Stimulated activated CD4-positive, alpha-beta T cell treated with anti-CD3 and anti-CD28 coated beads, Interleukin-15, amount 100 ng/mL, for 24 hours (primary cell): ENCODE measurements at regions not wholly inside any gene's neighbourhood (a gene's known extent, or its start where the extent isn't known, plus 50 kb on each side); places are given as distances from the start of the nearest gene placed in this dataset.
"Not testable (repeated sequence)": the region's sequence is repeated elsewhere in the genome, so short reads cannot be mapped to it uniquely, and the experiment has no call there.

Source experiments
- DNase-seq: peaks from one replicate; pipeline ENCODE4 v3.0.0-alpha.2; 2020

DNA sequence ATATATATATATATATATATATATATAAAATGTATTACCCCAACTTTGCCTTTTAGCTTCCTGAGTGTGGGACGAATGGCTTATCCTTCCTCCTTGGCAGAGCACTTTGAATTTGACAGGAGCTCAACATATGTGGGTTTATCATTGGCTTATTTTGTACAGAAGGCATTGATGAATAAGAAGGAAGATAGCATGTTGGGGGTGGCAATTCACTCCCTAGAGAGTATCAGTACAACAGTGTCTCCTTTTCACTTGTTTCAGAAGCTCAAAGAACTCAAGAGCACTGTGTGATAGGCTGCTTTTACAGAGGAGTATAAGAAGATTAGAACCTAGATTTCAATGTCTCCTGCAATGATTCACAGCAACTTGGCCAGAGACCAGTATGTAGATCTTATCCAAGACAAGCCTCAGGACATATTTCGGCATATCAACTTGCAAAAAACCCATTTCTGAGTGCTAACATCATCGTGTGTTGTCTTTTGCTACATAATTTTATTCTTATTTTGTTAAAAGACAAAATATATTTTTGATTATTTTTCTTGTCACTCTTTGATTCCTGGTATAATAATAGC is 345.8 kb downstream of the SOCS6 start:
- DNase-seq: no peak

GRCh38 chr18:70627182-70627802 is 338.4 kb downstream of the SOCS6 start:
- no peak for DNase-seq

DNA sequence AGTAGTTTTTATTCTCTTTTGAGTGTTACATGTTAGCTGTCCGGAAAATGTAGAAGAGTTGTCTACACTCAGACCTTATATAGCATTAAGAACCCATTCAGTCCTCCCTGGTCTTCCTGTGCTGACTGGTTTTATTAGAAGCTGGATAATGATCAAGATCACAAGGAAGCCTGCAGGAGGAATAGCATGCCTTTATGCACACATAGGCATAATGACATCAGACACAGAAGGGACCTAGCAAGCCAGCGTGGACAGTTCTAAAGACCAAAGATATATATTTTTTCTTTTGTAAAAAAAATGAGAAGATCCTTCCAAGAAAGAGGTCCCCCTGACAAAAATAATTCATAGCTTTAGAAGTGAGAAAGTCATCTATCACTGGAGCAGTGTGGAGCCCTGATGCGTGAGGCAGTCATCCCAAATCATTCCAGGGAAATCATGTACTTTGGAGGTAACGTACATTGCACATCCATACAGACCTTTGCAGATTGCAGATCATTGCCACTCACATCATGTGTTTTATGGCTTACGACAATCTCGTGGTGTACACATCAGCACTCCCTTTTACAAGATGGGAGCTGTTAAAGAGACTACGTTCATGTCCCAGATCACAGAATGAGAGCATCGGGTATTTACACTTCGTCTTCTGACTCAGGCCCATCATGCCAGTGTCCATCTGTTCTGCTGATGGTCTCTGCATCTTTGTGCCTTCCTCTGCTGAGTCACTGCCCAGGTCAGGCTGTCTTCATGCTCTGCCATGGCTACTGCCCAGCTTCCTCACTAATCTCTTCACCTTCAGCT is 334.0 kb downstream of the SOCS6 start:
- no peak for DNase-seq

DNA sequence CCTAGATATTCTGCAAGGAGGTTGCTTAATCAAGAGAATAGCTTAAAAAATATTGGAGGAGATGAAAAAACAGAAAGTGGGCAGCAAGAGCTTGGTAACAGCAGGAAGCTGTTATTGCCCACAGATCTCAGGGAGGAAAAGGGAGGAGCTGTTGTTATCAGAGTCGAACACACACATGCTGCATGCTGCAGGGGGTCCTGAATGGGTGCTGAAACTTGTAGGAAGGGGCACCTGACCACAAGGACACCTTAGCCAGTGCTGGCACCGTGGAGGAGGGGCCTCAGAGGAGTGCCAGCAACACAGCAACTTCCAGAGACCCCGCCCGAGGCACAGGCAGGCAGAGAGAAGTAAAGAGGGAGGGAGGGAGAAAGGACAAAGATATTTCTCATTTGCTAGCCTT is 332.9 kb downstream of the SOCS6 start:
- no peak for DNase-seq

DNA sequence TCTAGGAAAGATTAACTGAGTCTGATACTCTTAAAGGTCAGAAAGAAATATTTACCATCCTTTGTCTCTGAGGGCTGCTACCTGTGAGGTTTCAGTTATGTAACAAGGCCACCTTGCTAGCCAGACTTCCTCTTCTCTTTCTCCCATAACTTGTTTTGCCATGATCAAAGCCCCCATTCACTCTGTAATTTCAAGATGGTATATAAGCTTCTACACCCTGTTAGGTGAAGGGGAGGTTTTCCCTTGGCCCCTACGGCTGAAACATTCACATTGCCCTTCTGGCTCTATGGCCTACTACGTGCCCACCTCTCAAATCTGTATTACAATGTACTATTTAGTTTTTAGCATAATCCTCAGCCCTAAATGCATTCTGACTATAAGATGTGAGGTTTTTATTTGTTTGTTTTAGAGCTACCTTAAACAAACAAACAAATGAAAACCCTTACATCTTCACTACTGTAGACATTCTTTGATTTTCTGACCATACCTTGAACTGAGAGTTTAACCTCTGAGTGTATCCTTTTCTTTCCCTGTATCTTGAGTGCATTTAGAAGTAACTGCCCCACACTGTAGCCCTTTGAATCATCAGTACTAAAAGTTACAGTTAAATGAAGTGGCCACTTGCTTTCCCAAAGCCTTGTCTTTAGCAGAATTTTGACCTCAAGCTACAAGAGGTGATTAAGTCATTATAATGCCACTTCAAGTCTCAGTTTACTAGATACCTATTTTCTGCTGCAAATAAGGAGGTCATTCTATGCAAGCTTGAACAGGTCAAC is 332.2 kb downstream of the SOCS6 start:
- no peak for DNase-seq

DNA sequence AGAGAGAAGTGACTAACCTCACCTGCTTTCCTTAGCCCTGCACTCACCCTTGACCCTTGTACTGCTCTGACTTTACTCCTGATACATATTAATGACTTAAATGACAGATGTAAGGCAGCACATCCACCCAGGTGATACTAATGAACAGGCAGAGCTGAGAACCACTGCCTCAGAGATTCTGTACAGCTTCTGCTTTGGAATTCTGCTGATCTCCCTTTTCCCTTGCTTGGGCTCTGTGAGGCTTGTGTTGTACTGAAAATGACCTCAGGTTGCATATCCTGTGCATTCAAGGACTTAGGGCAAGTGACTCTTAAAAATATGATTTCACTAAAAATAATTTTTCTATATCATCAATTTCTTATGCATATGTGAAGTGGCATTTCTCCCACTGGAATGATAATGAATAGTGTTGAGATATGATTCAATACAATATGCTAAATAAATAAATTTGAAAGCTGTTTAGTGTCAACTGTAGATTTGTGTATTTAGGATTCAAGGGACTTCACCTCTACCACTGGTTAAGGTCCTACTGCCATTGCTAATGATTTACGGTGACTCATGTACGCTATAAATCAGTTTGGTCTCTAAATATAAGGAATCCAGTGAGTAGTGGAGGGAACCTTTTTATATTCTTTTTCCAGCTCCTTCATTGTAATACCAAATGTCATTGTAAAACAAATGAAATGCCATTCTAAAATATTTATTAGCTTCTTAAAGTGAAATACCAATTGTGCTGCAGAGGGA is 328.3 kb downstream of the SOCS6 start:
- no peak for DNase-seq

DNA sequence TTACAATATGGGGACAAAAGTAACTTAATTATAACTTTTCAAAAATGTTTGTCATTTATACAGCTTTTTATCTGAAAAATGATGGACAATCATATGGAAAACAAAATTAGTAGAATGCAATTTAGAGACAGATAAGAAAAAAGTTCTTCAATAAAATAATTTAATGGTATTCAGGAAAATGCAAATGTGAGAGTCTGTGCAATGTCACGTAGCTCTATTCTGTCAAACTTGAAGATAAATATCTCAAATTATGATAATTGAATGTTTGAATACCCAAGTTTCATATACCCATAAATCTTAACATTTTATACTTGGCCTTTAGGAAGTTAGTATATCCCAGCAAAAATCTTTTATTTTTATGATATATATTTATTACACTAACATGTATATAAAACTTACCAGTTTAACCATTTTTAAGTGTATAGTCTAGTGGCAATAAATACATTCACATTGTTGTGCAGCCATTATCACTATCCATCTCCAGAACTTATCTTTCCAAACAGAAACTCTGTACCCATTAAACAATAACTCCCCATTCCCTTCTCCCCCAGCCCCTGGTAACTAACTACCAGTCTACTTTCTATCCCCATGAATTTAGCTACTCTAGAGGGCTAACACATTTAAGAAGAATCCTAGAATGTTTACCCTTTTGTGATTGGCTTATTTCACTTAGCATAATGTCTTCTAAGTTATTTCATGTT is 311.5 kb downstream of the SOCS6 start:
- no peak for DNase-seq

GRCh38 chr18:70598406-70598805 is 309.6 kb downstream of the SOCS6 start:
- DNase-seq: no peak

- DNase-seq: no peak
Observed at GRCh38 chr18:70582981-70583380, 294.1 kb downstream of the SOCS6 start.

DNA sequence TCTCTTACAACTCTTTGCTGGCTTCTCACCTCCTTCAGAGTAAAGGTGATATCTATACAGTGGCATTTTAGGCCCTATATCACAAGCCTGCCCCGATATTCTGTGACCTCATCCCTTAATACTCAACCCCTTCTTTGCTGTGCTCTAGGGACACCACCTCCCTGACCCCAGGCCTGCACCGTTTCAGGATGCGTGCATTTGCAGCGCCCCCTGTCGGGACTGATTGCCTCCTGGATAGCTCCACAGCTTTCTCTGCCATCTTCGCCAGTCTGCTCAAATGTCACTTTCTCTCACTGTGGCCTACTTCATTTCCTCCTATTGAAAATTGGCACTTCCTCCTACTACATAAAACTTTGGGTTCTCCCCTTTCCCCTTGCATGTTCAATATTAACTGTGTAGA is 289.6 kb downstream of the SOCS6 start:
- DNase-seq: no peak

DNA sequence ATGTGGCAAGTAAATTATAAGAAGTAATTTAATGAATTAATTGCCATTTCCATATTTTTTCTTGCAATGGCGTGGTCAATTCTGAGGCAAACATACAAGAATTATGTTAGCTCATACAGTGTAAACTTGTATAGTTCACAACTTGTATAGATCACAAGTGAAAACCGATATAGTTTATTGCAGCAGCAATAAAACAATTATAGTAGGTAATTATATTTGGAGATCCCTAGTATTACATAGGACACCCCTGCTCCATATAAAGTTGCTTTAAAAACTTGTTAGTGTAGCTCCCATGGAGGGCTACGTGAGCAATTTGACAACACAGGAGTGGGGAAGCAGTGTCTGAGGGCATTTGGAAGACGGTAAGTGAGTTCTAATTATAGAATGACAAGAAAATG is 288.2 kb downstream of the SOCS6 start:
- DNase-seq: no peak

- no peak for DNase-seq
Observed at GRCh38 chr18:70576276-70577022, 287.6 kb downstream of the SOCS6 start.

GRCh38 chr18:70574951-70575350 is 286.1 kb downstream of the SOCS6 start:
- not testable (repeated sequence) for DNase-seq

GRCh38 chr18:70569647-70570046 is 280.8 kb downstream of the SOCS6 start:
- not testable (repeated sequence) for DNase-seq

- DNase-seq: no peak
Observed at GRCh38 chr18:70559446-70559845, 270.6 kb downstream of the SOCS6 start.

DNA sequence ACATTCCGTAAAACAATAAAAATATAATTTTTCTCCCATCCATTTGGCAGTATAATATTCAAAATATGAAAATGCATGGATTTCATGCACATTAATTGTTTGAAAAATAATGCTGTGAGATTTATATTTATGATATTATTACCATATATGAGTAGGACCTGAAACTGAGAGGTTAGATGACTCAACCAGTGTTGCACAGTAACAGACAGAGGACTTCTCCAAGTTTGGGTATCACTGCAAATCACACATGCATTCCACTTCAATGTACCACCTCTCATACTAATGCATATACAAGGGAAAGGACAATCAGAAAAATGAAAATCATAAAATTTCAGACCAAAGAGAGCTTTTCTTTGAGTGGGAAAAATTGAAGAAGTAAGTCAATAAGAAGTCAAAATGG is 269.5 kb downstream of the SOCS6 start:
- no peak for DNase-seq

GRCh38 chr18:70554854-70555445 is 266.1 kb downstream of the SOCS6 start:
- DNase-seq: no peak

DNA sequence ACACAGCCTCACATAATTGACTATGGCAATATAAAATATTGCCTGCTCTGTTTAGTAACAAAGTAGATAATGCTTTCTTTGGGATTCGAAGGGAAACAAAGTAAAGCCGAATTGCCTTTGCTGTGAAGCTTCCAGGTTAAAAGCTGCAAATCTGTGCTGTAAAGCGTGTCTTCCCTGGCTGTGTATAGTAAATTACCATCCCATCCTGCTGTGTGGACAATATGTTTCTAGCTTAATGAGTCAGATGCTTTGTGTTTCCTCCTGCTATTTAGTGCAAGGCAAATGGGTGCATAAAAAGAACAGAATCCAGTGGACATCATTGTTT is 265.1 kb downstream of the SOCS6 start:
- no peak for DNase-seq

DNA sequence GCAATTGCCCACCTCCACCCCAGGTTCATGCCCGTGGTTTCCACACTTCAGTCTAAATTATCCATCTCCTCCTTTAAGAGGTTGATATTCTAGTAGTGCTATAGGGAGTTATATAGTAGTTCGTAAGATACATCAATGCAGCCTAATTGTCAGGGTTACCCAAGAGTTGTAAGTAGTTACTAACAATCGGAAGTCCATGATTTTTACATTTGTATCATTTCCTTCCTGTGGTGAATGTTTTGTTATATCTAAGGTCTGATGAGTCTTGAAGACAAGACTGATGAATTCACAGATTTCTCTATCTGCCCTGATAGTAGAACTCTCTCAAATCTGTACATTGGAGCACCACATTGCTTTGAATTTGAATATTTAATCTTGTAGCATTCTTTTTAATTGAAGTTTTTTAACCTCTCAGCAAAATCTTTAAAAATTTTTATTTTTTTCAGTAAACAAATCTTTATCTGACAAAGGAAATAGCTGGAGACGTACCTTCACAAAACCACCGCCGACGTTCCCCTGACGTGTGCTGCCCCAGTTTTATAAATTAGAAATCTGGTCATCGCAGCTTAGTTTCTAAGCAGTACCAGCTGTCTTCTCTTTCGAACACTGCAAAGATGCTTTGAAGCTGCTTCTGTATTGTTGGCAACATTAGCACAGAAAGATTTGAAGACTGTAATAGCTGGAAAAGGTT is 264.5 kb downstream of the SOCS6 start:
- no peak for DNase-seq

GRCh38 chr18:70536370-70537062 is 247.7 kb downstream of the SOCS6 start:
- DNase-seq: no peak
